H1 (cell line): ENCODE measurements at regions not wholly inside any gene's neighbourhood (a gene's known extent, or its start where the extent isn't known, plus 50 kb on each side); places are given as distances from the start of the nearest gene placed in this dataset.

Source experiments
- CTCF ChIA-PET: fragments of 300-600 bp; sonication (Branson Sonifier 250); formaldehyde crosslinking; loops from one replicate; lab custom pipeline; 2021; ENCODE audit not compliant: partially characterized antibody; lab: Charles Lee
- POLR2A ChIA-PET: fragments of 300-600 bp; sonication (Branson Sonifier 250); formaldehyde crosslinking; loops from one replicate; lab custom pipeline; 2021; ENCODE audit warnings: inconsistent platforms; ENCODE audit not compliant: partially characterized antibody; lab: Charles Lee
- DNase-seq, 2 experiments: peaks; one replicate each; pipeline versions ENCODE4 v3.0.0 to v3.0.0-alpha.2; 2010 to 2022; ENCODE audit warnings: low spot score in 2 of 2, low read depth in 1 of 2, mixed read lengths in 1 of 2
- FAIRE-seq: peaks from 2 replicates; lab custom pipeline; 2011; peaks lifted over from hg19 to GRCh38; lab: Jason Lieb, UNC
- H2AFZ ChIP-seq: 2 replicates; pipeline ENCODE4 v1.8.1; 2012; ENCODE audit warnings: low read length, inconsistent platforms
- H2AK5ac ChIP-seq: 2 replicates; pipeline ENCODE4 v1.6.1; 2013; ENCODE audit warnings: low read depth, low read length
- H2BK120ac ChIP-seq: replicated peaks from 2 replicates; pipeline ENCODE3; 2013; ENCODE audit warnings: low read depth, low read length, inconsistent platforms
- H2BK12ac ChIP-seq: 2 replicates; pipeline ENCODE4 v1.6.1; 2013; ENCODE audit warnings: low read depth, low read length
- H2BK15ac ChIP-seq: 2 replicates; pipeline ENCODE4 v1.6.1; 2013; ENCODE audit warnings: low read length
- H2BK20ac ChIP-seq: 2 replicates; pipeline ENCODE4 v1.6.1; 2013; ENCODE audit warnings: low read length
- H2BK5ac ChIP-seq: 2 replicates; pipeline ENCODE4 v1.6.1; 2013; ENCODE audit warnings: low read depth, low read length
- H3K14ac ChIP-seq: 2 replicates; pipeline ENCODE4 v1.6.1; 2013; ENCODE audit warnings: inconsistent platforms; ENCODE audit not compliant: insufficient read length
- H3K18ac ChIP-seq: 2 replicates; pipeline ENCODE4 v1.6.1; 2013; ENCODE audit warnings: low read length; ENCODE audit errors: extremely low read depth
- H3K23ac ChIP-seq: 2 replicates; pipeline ENCODE4 v1.6.1; 2013; ENCODE audit warnings: inconsistent platforms; ENCODE audit not compliant: insufficient read length
- H3K23me2 ChIP-seq: 2 replicates; pipeline ENCODE4 v1.6.1; 2013; ENCODE audit warnings: low read depth, low read length
- H3K27ac ChIP-seq: 2 replicates; pipeline ENCODE4 v1.6.1; 2011; ENCODE audit warnings: low read depth, low read length, inconsistent platforms
- H3K27me3 ChIP-seq, 4 experiments: replicated peaks in 1 of 4; 1 replicate in 1 of 4; 2 replicates in 3 of 4; pipeline versions ENCODE4 v1.6.1 to v1.8.1; 2011 to 2013; ENCODE audit warnings: low read length in 3 of 4, mild to moderate bottlenecking in 3 of 4, inconsistent platforms in 2 of 4, mixed read lengths in 2 of 4, moderate library complexity in 1 of 4; ENCODE audit not compliant: control insufficient read depth in 3 of 4, insufficient read depth in 3 of 4; ENCODE audit errors: extremely low read depth in 1 of 4
- H3K36me3 ChIP-seq, 4 experiments: 2 replicates each; pipeline versions ENCODE4 v1.6.1 to v1.8.1; 2011 to 2013; ENCODE audit warnings: mild to moderate bottlenecking in 4 of 4, low read length in 3 of 4, moderate library complexity in 2 of 4, control low read depth in 1 of 4, inconsistent platforms in 1 of 4; ENCODE audit not compliant: insufficient read depth in 4 of 4, control insufficient read depth in 2 of 4
- H3K4ac ChIP-seq: replicated peaks from 2 replicates; pipeline ENCODE3; 2013; ENCODE audit warnings: low read length, low read depth, mixed read lengths, inconsistent platforms; ENCODE audit not compliant: insufficient read length
- H3K4me1 ChIP-seq, 4 experiments: replicated peaks in 1 of 4; 1 replicate in 1 of 4; 2 replicates in 3 of 4; pipeline versions ENCODE4 v1.6.1 to v1.8.1; 2011 to 2013; ENCODE audit warnings: low read length in 3 of 4, inconsistent platforms in 2 of 4, mixed read lengths in 1 of 4; ENCODE audit not compliant: insufficient read depth in 4 of 4, control insufficient read depth in 3 of 4
- H3K4me2 ChIP-seq, 2 experiments: 2 replicates each; pipeline versions ENCODE4 v1.6.1 to v1.8.1; 2011 to 2013; ENCODE audit warnings: low read depth in 2 of 2, low read length in 2 of 2, control low read depth in 1 of 2, inconsistent platforms in 1 of 2, mild to moderate bottlenecking in 1 of 2; ENCODE audit not compliant: insufficient read depth in 1 of 2
- H3K4me3 ChIP-seq, 4 experiments: fragments of 200-600, 300-600 bp in 1 of 4; sonication (generic), shearing (Covaris generic), sonication (Bioruptor Twin) in 1 of 4; 2 replicates each; pipeline versions ENCODE4 v1.5.1 to v1.8.1; 2011 to 2016; ENCODE audit warnings: low read length in 4 of 4, low read depth in 3 of 4, control low read depth in 2 of 4, inconsistent platforms in 2 of 4, mild to moderate bottlenecking in 2 of 4, mixed read lengths in 1 of 4, moderate library complexity in 1 of 4; ENCODE audit not compliant: insufficient read depth in 2 of 4; ENCODE audit errors: extremely low read depth in 1 of 4
- H3K56ac ChIP-seq: replicated peaks from 2 replicates; pipeline ENCODE3; 2013; ENCODE audit warnings: low read depth, mild to moderate bottlenecking, mixed read lengths, low read length, inconsistent platforms; ENCODE audit not compliant: insufficient read length
- H3K79me1 ChIP-seq: 2 replicates; pipeline ENCODE4 v1.6.1; 2013; ENCODE audit warnings: low read depth, low read length, control low read depth
- H3K79me2 ChIP-seq, 2 experiments: 2 replicates each; pipeline versions ENCODE4 v1.6.1 to v1.8.1; 2012 to 2013; ENCODE audit warnings: low read length in 2 of 2, mild to moderate bottlenecking in 2 of 2, inconsistent platforms in 1 of 2; ENCODE audit not compliant: insufficient read depth in 2 of 2, control insufficient read depth in 1 of 2
- H3K9ac ChIP-seq, 4 experiments: replicated peaks in 1 of 4; 1 replicate in 1 of 4; 2 replicates in 3 of 4; pipeline versions ENCODE4 v1.6.1 to v1.8.1; 2011 to 2013; ENCODE audit warnings: low read depth in 3 of 4, low read length in 3 of 4, control low read depth in 2 of 4, mild to moderate bottlenecking in 2 of 4, moderate library complexity in 2 of 4, inconsistent platforms in 1 of 4; ENCODE audit errors: extremely low read depth in 1 of 4
- H3K9me3 ChIP-seq, 2 experiments: 2 replicates each; pipeline versions ENCODE4 v1.6.1 to v1.8.1; 2012 to 2013; ENCODE audit warnings: mild to moderate bottlenecking in 2 of 2, moderate library complexity in 2 of 2, control low read depth in 1 of 2, inconsistent platforms in 1 of 2, low read depth in 1 of 2, low read length in 1 of 2, mixed read lengths in 1 of 2; ENCODE audit not compliant: insufficient read depth in 2 of 2
- H4K20me1 ChIP-seq, 2 experiments: replicated peaks in 1 of 2; 2 replicates each; pipeline versions ENCODE3 to v1.8.1; 2011 to 2013; ENCODE audit warnings: inconsistent platforms in 2 of 2, low read length in 2 of 2, mild to moderate bottlenecking in 1 of 2; ENCODE audit not compliant: insufficient read depth in 2 of 2, control insufficient read depth in 1 of 2
- H4K5ac ChIP-seq: 2 replicates; pipeline ENCODE4 v1.6.1; 2013; ENCODE audit warnings: low read length, low read depth, mixed read lengths, inconsistent platforms; ENCODE audit not compliant: insufficient read length
- H4K8ac ChIP-seq: 2 replicates; pipeline ENCODE4 v1.8.0; 2013; ENCODE audit warnings: mild to moderate bottlenecking, moderate library complexity, low read length, inconsistent platforms; ENCODE audit not compliant: insufficient read depth; ENCODE audit errors: extremely low read depth
- H4K91ac ChIP-seq: replicated peaks from 2 replicates; pipeline ENCODE3; 2013; ENCODE audit warnings: low read length, mixed read lengths, inconsistent platforms; ENCODE audit not compliant: insufficient read length
- BCL11A ChIP-seq, 2 experiments: IDR thresholded peaks; one replicate each; pipeline ENCODE4 v1.6.1; 2011; ENCODE audit warnings: low read depth in 2 of 2, low read length in 2 of 2, mild to moderate bottlenecking in 2 of 2
- BRCA1 ChIP-seq: IDR thresholded peaks from 2 replicates; pipeline ENCODE4 v1.6.1; 2012; ENCODE audit warnings: low read depth, low read length, improper control_type of control experiment
- RFX5 ChIP-seq: IDR thresholded peaks from 2 replicates; pipeline ENCODE4 v1.6.1; 2011; ENCODE audit warnings: low read depth, low read length, improper control_type of control experiment, borderline replicate concordance
- TAF7 ChIP-seq: optimal IDR thresholded peaks from 2 replicates; pipeline ENCODE3; 2011; ENCODE audit warnings: low read depth, mild to moderate bottlenecking, inconsistent platforms, low read length, moderate library complexity, borderline replicate concordance
- WGBS, 2 experiments: shearing (Covaris generic) in 1 of 2; methylation state at CpG; one replicate each; pipeline versions ENCODE4 v1.1.6 to v1.1.7; 2013 to 2015; ENCODE audit warnings: low lambda C conversion rate in 2 of 2, mixed read lengths in 2 of 2, inconsistent platforms in 1 of 2, low coverage in 1 of 2, missing lambda C conversion rate in 1 of 2; ENCODE audit not compliant: insufficient replicate concordance in 2 of 2, insufficient coverage in 1 of 2, insufficient read length in 1 of 2; ENCODE audit errors: extremely low coverage in 1 of 2, missing lambda C conversion rate in 1 of 2; 5-methylcytosine and 5-hydroxymethylcytosine counted together

- H4K91ac ChIP-seq: no peak overlapping the region
- ChIA-PET POLR2A (no interaction called here), CTCF (interaction anchor here (1.3 kb wide), 1 partner anchor 338 kb away, joined by 6 read pairs; no protein-coding TSS in a partner anchor)
- H3K4me2 ChIP-seq: no peak overlapping the region
- no peak overlapping the region for H3K23ac ChIP-seq
- no peak overlapping the region for H3K56ac ChIP-seq
- no peak overlapping the region for H2BK5ac ChIP-seq
- H2AK5ac ChIP-seq: no peak overlapping the region
- no peak overlapping the region for H4K5ac ChIP-seq
- H2BK15ac ChIP-seq: no peak overlapping the region
- H3K4me3 ChIP-seq: no peak overlapping the region
- no peak overlapping the region; the same call in 1 of the 2 replicates for H2AFZ ChIP-seq
- no peaks in the 10 kb centered on the region for H3K9me3 ChIP-seq
- H3K14ac ChIP-seq: no peak overlapping the region
- no peaks in the 10 kb centered on the region for H3K79me2 ChIP-seq
- H2BK20ac ChIP-seq: no peak overlapping the region
- no peak overlapping the region for H2BK120ac ChIP-seq
- H3K18ac ChIP-seq: no peak overlapping the region
- H3K9ac ChIP-seq: no peak overlapping the region
- H3K4ac ChIP-seq: no peak overlapping the region
- FAIRE-seq (no peak), DNase-seq (no peak)
- H3K27ac ChIP-seq: no peak overlapping the region
- no peaks in the 10 kb centered on the region for H3K79me1 ChIP-seq
- H4K8ac ChIP-seq: no peak overlapping the region
- no peaks in the 10 kb centered on the region for H3K4me1 ChIP-seq
- H3K36me3 ChIP-seq: no peaks in the 10 kb centered on the region
- H4K20me1 ChIP-seq: no peaks in the 10 kb centered on the region
- no peaks in the 10 kb centered on the region for H3K23me2 ChIP-seq
- TF ChIP-seq BCL11A (IDR thresholded peaks at IDR 0.05; ENCODE audit: low read depth in 2 of 2, low read length in 2 of 2) (no peak), TAF7 (no peak), BRCA1 (no peak), RFX5 (no peak)
- H2BK12ac ChIP-seq: no peak overlapping the region
- H3K27me3 ChIP-seq: no peaks in the 10 kb centered on the region
- WGBS, 2 experiments: 95% methylated on average over 4 of the region's 4 CpGs; no CpG with 5 or more reads in 1 of the 2 experiments
These were observed 391.5 kb upstream of the IGFBP7 start for GRCh38 chr4:57501720-57502119.
